GM12878 (cell line): ENCODE measurements at regions not wholly inside any gene's neighbourhood (a gene's known extent, or its start where the extent isn't known, plus 50 kb on each side); places are given as distances from the start of the nearest gene placed in this dataset.

Source experiments
- ATAC-seq: fragments of 200-7000 bp; cut with Tn5 transposase; 3 replicates; pipeline ENCODE4 v1.9.1; 2020; ENCODE audit warnings: mild to moderate bottlenecking, moderate library complexity
- BruUV-seq: library from RNA; stranded (reverse); fragments of 400-500 nt; replicated peaks from 2 replicates; lab custom pipeline; 2021; lab: Mats Ljungman, UMichigan
- CTCF ChIA-PET: fragments of 300-600 bp; sonication (Branson Sonifier 250); formaldehyde crosslinking; extraction: SDS; loops from one replicate; lab custom pipeline; 2021; ENCODE audit warnings: inconsistent platforms; lab: Yijun Ruan, JAX
- POLR2A ChIA-PET: fragments of 350-600 bp; formaldehyde crosslinking; extraction: SDS; loops from one replicate; lab custom pipeline; 2021; ENCODE audit warnings: inconsistent platforms; lab: Charles Lee
- RAD21 ChIA-PET: fragments of 300-600 bp; sonication (Branson Sonifier 250); formaldehyde crosslinking; loops from one replicate; lab custom pipeline; 2023; ENCODE audit warnings: antibody characterized with exemption; ENCODE audit not compliant: unreplicated experiment; lab: Charles Lee
- SMC1A ChIA-PET: fragments of 300-600 bp; sonication (Branson Sonifier 250); formaldehyde crosslinking; loops from one replicate; lab custom pipeline; 2023; ENCODE audit not compliant: unreplicated experiment, uncharacterized antibody; lab: Charles Lee
- DNase-seq: peaks from one replicate; pipeline ENCODE4 v3.0.0-alpha.2; 2011; ENCODE audit warnings: low read depth, low spot score
- FAIRE-seq: peaks from 3 replicates; lab custom pipeline; 2011; peaks lifted over from hg19 to GRCh38; lab: Jason Lieb, UNC
- H2AFZ ChIP-seq: 2 replicates; pipeline ENCODE4 v1.6.0; 2011; ENCODE audit warnings: low read depth, low read length, control low read depth; ENCODE audit not compliant: control insufficient read depth
- H3K27ac ChIP-seq: 2 replicates; pipeline ENCODE4 v1.5.1; 2011; ENCODE audit warnings: control low read depth; ENCODE audit not compliant: control insufficient read depth, insufficient read depth
- H3K27me3 ChIP-seq, 2 experiments: replicated peaks in 1 of 2; 2 replicates each; pipeline versions ENCODE4 v1.6.0 to v1.6.1; 2011; ENCODE audit warnings: low read length in 1 of 2; ENCODE audit not compliant: control insufficient read depth in 2 of 2, insufficient read depth in 2 of 2
- H3K36me3 ChIP-seq, 2 experiments: 2 replicates each; pipeline ENCODE4 v1.5.1; 2011; ENCODE audit warnings: low read length in 1 of 2; ENCODE audit not compliant: control insufficient read depth in 2 of 2, insufficient read depth in 2 of 2
- H3K4me1 ChIP-seq: 2 replicates; pipeline ENCODE4 v1.6.1; 2011; ENCODE audit warnings: mild to moderate bottlenecking, low read length, moderate library complexity, mixed read lengths; ENCODE audit not compliant: control insufficient read depth, insufficient read depth
- H3K4me2 ChIP-seq: 2 replicates; pipeline ENCODE4 v1.6.0; 2011; ENCODE audit warnings: control low read depth; ENCODE audit not compliant: control insufficient read depth, insufficient read depth
- H3K4me3 ChIP-seq: fragments of 200-600 bp; sonication (generic); 2 replicates; pipeline ENCODE4 v1.5.1; 2016
- H3K79me2 ChIP-seq: 2 replicates; pipeline ENCODE4 v1.6.0; 2011; ENCODE audit warnings: low read length; ENCODE audit not compliant: control insufficient read depth, insufficient read depth
- H3K9ac ChIP-seq: 2 replicates; pipeline ENCODE4 v1.8.0; 2011; ENCODE audit warnings: low read length, control low read depth, mixed read lengths; ENCODE audit not compliant: control insufficient read depth, insufficient read depth
- H3K9me3 ChIP-seq: replicated peaks from 3 replicates; pipeline ENCODE4 v1.5.1; 2011; ENCODE audit warnings: mild to moderate bottlenecking, low read length; ENCODE audit not compliant: control insufficient read depth, insufficient read depth
- H4K20me1 ChIP-seq: 2 replicates; pipeline ENCODE4 v1.6.0; 2011; ENCODE audit not compliant: control insufficient read depth, insufficient read depth
- ATF7 ChIP-seq: fragments of 450-650 bp; IDR thresholded peaks from 2 replicates; pipeline ENCODE4 v1.6.1; 2016; ENCODE audit warnings: low read depth, mild to moderate bottlenecking
- BACH1 ChIP-seq: fragments of 450-650 bp; IDR thresholded peaks from 2 replicates; pipeline ENCODE4 v1.6.1; 2017; ENCODE audit warnings: mild to moderate bottlenecking, borderline replicate concordance
- BCL11A ChIP-seq: IDR thresholded peaks from 2 replicates; pipeline ENCODE4 v1.6.1; 2011; ENCODE audit warnings: low read depth, low read length
- BRCA1 ChIP-seq: IDR thresholded peaks from 2 replicates; pipeline ENCODE4 v1.6.1; 2011; ENCODE audit warnings: low read depth, low read length, improper control_type of control experiment
- DPF2 ChIP-seq: fragments of 450-650 bp; IDR thresholded peaks from 2 replicates; pipeline ENCODE4 v1.6.1; 2017; ENCODE audit warnings: mild to moderate bottlenecking
- ELK1 ChIP-seq: IDR thresholded peaks from 2 replicates; pipeline ENCODE4 v1.6.1; 2012; ENCODE audit warnings: low read depth, low read length, improper control_type of control experiment
- MEF2A ChIP-seq: IDR thresholded peaks from 2 replicates; pipeline ENCODE4 v1.6.1; 2011; ENCODE audit warnings: low read depth, mild to moderate bottlenecking, low read length, moderate library complexity; ENCODE audit not compliant: insufficient read depth
- PBX3 ChIP-seq: IDR thresholded peaks from 2 replicates; pipeline ENCODE4 v1.6.1; 2011; ENCODE audit warnings: mild to moderate bottlenecking, low read depth, low read length, moderate library complexity; ENCODE audit not compliant: insufficient replicate concordance
- RAD51 ChIP-seq: fragments of 450-650 bp; IDR thresholded peaks from 2 replicates; pipeline ENCODE4 v1.6.1; 2016; ENCODE audit warnings: moderate library complexity, mild to moderate bottlenecking, inconsistent platforms
- SMARCA5 ChIP-seq: fragments of 450-650 bp; IDR thresholded peaks from 2 replicates; pipeline ENCODE4 v1.6.1; 2017; ENCODE audit warnings: mild to moderate bottlenecking
- SMC3 ChIP-seq: IDR thresholded peaks from 2 replicates; pipeline ENCODE4 v1.6.1; 2011; ENCODE audit warnings: low read length, improper control_type of control experiment, borderline replicate concordance
- ZZZ3 ChIP-seq: IDR thresholded peaks from 2 replicates; pipeline ENCODE4 v1.6.1; 2011; ENCODE audit warnings: low read depth; ENCODE audit not compliant: control insufficient read depth, insufficient read length
- whole genome bisulfite sequencing: methylation state at CpG from one replicate; pipeline ENCODE4 v1.1.6; 2016; ENCODE audit warnings: low lambda C conversion rate; ENCODE audit not compliant: insufficient replicate concordance, insufficient coverage; ENCODE audit errors: missing lambda C conversion rate; 5-methylcytosine and 5-hydroxymethylcytosine counted together
- in situ Hi-C: fragments of 300-500 bp; cut with MboI; formaldehyde crosslinking; loops from 9 replicates; pipeline ENCODE4 v1.14.3; 2018; ENCODE audit warnings: mixed read lengths
- intact Hi-C: fragments of 100-400 bp; cut with micrococcal nuclease; formaldehyde crosslinking; loops from one replicate; pipeline ENCODE4 v1.14.2; 2022; ENCODE audit not compliant: unreplicated experiment

GRCh38 chr4:66667249-66667648 is 878.1 kb downstream of the CENPC start:
- Histone ChIP-seq H3K9me3 (no peaks in the 10 kb centered on the region), H3K36me3 (no peaks in the 10 kb centered on the region), H3K4me2 (no peak overlapping the region), H2AFZ (no peak overlapping the region), H3K79me2 (no peaks in the 10 kb centered on the region), H4K20me1 (no peaks in the 10 kb centered on the region), H3K9ac (no peak overlapping the region), H3K27ac (no peak overlapping the region), H3K4me3 (no peak overlapping the region)
- WGBS = 14% methylated on average over 1 of the region's 1 CpG
- RAD21 ChIA-PET = no interaction called here
- intact Hi-C loops = no loop called here
- SMC1A ChIA-PET = no interaction called here
- POLR2A ChIA-PET = no interaction called here
- DNase-seq = no peak
- in situ Hi-C loops = no loop called here
- ATAC-seq = no peak
- no TSS peak for BruUV-seq
- CTCF ChIA-PET = interaction anchor here (1.3 kb wide), 1 partner anchor 57 kb away, joined by 3 read pairs; no protein-coding TSS in a partner anchor
- no peak for TF ChIP-seq ELK1
- TF ChIP-seq DPF2 = no peak
- TF ChIP-seq ATF7 = no peak
- TF ChIP-seq RAD51 = no peak
- no peak for TF ChIP-seq BCL11A
- TF ChIP-seq, all 136 proteins: peak for 0
- FAIRE-seq = no peak
- Histone ChIP-seq H3K4me1 (no peaks in the 10 kb centered on the region), H3K27me3 (no peaks in the 10 kb centered on the region)

GRCh38 chr4:66662620-66663019 is 882.7 kb downstream of the CENPC start:
- no peak for TF ChIP-seq ZZZ3
- no peak for TF ChIP-seq PBX3
- no peak for TF ChIP-seq BACH1
- no peak for TF ChIP-seq SMARCA5
- no peak for TF ChIP-seq MEF2A
- TF ChIP-seq BRCA1 = no peak
- TF ChIP-seq SMC3 = no peak
- Histone ChIP-seq H3K4me1 (no peaks in the 10 kb centered on the region), H3K36me3 (no peaks in the 10 kb centered on the region), H3K79me2 (no peaks in the 10 kb centered on the region), H3K4me2 (no peak overlapping the region), H3K9ac (no peak overlapping the region), H3K27me3 (no peaks in the 10 kb centered on the region), H3K27ac (no peak overlapping the region), H4K20me1 (no peaks in the 10 kb centered on the region), H3K4me3 (no peak overlapping the region), H2AFZ (no peak overlapping the region), H3K9me3 (no peaks in the 10 kb centered on the region)
- BruUV-seq = no TSS peak
- SMC1A ChIA-PET = no interaction called here
- intact Hi-C loops = no loop called here
- 20% methylated on average over 3 of the region's 3 CpGs for whole genome bisulfite sequencing
- no peak for DNase-seq
- POLR2A ChIA-PET = no interaction called here
- RAD21 ChIA-PET = no interaction called here
- CTCF ChIA-PET = no interaction called here
- FAIRE-seq = no peak
- no peak for ATAC-seq
- in situ Hi-C loops = no loop called here
